HG03108 (cell line): ENCODE measurements at regions not wholly inside any gene's neighbourhood (a gene's known extent, or its start where the extent isn't known, plus 50 kb on each side); places are given as distances from the start of the nearest gene placed in this dataset.

Experiments
- ATAC-seq: cut with Tn5 transposase; IDR thresholded peaks from one replicate; pipeline ENCODE4 v1.9.1; 2021; ENCODE audit warnings: moderate library complexity; ENCODE audit not compliant: unreplicated experiment

GRCh38 chr11:81899156-81899555 lies 834.5 kb downstream of the FAM181B start:
- ATAC-seq, result no peak

GRCh38 chr11:81897639-81898038 lies 836.0 kb downstream of the FAM181B start:
- no peak for ATAC-seq

DNA sequence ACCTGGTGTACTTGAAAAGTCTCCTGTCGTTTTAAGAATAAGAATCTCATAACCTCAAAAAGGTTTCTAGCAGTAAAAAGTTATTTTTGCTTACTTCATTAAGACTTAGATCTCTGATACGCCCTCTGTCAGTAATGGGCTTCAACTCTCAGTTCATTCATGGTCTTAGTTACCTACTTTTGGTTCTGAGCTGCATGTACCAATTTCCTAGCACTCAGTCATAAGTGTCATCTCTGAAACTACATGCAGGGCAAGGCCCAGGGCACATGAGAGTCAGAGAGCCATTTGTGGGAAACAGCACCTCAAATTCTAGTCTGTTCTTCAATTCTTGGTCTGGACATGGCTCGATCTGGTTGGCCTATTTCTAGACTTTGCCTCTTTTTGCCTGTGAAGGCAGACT lies 838.4 kb downstream of the FAM181B start:
- ATAC-seq, result no peak

DNA sequence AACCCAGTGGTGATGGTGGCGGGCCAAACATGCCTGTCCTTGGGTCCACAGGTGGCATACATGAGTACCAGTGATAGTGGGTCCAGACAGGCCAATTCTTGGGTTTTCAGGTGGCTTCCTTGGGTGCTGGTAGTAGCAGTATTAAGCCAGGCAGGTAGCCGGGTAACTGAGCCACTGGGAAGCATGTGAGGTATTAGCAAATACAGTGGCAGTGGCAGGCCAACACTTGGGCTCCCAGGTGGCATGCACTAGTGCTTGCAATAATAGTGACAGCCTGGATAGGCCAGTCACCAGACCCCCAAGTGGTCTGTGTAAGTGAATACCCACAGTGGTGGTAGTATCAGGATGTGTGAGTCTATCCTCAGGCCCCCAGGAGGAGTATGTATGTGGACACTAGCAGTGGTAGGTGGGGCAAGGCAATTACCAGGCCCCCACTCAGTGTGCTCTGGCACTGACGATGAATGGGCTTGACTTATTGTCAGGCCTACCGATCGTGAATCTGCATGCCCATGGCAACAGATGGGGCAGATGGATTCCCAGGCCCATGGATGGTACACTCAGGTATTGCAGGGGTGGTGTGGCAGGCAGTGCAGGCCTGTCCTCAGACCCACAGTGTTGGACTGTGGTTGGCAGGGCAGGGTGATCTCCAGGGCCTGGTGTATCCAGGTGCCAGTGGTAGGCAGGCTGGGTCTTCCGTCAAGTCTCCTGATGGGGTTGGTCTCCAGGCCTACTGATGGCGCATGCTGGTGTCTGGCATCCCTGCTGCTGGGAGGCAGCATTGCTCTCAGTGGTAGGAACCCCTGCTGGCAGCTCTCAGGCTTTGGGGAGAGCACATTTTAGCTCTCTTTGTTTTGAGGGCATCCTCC lies 840.7 kb downstream of the FAM181B start:
- no peak for ATAC-seq

DNA sequence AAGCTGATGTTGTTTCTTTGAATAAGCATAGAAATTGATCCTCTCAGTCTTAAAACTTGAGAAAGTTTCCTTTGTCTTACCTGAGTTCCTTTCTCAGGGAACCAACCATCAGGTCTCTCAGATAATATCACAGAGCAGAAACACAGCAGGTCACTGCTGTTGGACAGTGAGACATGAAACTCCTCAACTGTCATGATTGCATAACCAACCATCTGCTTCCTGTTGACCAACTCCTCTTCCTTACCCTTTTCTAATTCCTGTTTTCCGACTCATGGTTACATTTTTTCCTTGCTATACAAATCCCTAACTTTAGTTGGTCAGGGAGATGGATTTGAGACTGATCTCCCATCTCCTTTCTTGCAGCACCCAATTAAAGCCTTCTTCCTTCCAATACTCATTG lies 845.3 kb downstream of the FAM181B start:
- ATAC-seq, result no peak

- no peak for ATAC-seq
Observed at GRCh38 chr11:81887671-81888070, 846.0 kb downstream of the FAM181B start.

- no peak for ATAC-seq
Observed at GRCh38 chr11:81886406-81887075, 847.1 kb downstream of the FAM181B start.

DNA sequence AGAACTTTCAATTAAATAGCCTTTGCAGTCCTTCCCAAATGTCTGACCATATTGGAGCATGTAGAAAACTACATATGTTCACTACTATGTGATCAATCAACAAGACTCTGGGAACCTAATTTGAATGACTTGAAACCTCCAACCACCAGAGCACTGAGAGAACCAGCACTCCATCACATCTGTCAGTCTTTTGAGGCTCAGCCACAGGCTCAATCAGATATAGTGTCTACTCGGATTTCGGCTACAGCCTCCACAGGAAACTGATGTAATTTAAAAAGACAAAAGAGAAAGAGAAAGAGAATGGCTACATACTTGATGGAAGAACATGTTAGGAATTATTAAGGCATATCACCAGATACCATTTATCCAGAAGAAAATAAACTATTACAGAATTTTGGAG lies 859.0 kb downstream of the FAM181B start:
- ATAC-seq, result peak; percentile 38

- ATAC-seq, result no peak
Observed at GRCh38 chr11:81870815-81871214, 862.8 kb downstream of the FAM181B start.

- ATAC-seq, result peak; percentile 54
Observed at GRCh38 chr11:81870066-81870412, 863.6 kb downstream of the FAM181B start.

DNA sequence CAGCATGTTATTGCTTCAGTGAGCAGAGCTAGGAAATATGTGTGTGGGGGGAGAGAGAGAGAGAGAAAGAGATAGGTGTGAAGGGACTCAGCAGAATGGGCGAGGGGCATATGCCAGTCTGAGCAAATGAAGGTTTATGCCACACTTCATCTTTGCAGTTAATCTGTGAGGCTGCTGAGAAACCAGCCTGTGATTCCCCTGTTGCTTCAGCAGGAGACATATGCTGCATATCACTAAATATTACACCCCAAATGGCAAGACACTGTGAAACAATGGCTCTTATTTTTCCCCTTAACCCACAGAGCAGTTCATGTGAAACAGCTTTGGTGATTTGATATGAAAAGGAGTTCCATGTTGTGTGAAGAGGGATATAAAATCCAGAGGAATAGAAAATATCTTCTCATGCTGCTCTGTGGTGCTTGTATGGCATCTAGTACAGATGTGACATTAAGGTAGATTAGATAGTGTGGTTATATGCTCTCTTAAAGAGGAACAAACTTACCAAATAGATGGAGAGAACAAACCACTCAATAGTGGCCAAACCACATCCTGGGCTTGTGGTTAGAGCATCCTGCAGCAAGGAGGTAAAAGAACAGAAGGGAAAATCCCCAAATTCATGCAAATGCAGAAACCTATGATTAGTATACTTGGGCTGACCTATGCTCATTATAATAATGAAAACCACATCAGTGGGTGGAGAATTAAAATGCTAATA lies 864.2 kb downstream of the FAM181B start:
- ATAC-seq, result peak; percentile 95

DNA sequence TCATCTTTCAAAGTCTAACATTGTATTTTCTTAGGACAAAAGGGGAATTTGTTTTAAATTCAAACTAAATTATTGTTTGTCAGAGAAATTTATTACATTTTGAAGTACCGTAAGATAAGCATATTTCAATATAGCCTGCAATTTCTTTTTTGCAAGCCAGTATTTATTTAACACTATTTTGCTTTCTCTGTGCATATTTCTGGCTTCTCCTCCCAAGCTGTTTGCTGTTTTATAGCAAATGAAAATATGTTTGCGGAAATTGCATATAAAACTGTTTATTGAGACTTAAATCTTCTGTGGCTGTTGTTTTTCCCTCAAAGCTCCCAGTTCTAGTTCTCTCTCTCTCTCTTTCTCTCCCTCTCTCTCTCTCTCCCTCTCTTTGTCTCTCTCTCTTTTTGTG lies 866.8 kb downstream of the FAM181B start:
- no peak for ATAC-seq

- no peak for ATAC-seq
Observed at GRCh38 chr11:81857386-81857785, 876.3 kb downstream of the FAM181B start.

DNA sequence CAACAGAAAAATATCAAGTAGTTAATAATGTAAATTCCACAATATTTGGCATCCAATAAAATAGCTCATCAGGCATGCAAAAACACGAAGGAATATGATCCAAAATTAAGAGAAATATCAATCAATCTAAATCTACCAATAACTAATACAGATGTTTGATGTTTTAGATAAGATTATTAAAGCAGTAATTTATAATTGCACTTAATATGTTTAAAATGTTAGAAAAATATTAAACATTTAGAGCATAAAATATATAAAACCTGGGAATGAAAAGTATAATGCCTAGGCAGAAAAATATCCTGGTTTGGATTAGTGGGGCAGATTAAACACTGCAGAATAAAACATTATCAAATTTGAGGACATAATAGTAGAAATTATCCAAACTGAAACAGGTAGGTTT lies 879.9 kb downstream of the FAM181B start:
- no peak for ATAC-seq

GRCh38 chr11:81852896-81853295 lies 880.8 kb downstream of the FAM181B start:
- ATAC-seq, result no peak

DNA sequence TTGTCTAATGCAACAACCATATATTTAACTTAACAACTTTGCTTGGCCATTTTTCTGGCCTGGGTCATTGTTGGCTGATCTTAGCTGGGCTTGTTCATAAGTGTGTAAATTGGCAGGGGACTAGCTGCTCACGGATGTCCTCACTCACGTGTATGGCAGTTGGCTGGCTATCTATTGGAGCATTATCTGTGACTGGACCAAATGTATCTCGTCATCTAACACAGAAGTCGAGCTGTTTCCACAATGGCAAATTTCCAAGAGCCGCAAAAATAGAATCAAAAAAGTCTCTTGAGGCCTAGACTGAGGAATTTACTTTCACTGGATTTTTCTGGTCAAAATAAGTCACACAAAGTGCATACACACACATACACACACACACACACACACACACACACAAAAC lies 893.3 kb downstream of the FAM181B start:
- no peak for ATAC-seq

DNA sequence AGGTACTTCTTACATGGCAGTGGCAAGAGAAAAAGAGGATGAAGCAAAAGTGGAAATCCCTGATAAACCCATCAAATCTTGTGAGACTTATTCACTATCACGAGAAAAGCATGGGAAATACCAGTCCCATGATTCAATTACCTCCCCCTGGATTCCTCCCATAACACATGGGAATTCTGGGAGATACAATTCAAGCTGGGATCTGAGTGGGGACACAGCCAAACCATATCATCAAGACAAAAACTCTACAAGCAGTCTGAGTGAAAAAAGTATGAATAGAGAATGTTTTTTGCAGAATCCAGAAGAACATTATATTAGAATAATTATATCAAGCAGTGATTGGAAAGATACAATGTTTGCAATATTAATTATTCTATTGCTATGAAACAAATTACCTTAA lies 893.7 kb downstream of the FAM181B start:
- ATAC-seq, result no peak

GRCh38 chr11:81839016-81839415 lies 894.6 kb downstream of the FAM181B start:
- ATAC-seq, result no peak

GRCh38 chr11:81829976-81830375 lies 903.7 kb downstream of the FAM181B start:
- no peak for ATAC-seq

DNA sequence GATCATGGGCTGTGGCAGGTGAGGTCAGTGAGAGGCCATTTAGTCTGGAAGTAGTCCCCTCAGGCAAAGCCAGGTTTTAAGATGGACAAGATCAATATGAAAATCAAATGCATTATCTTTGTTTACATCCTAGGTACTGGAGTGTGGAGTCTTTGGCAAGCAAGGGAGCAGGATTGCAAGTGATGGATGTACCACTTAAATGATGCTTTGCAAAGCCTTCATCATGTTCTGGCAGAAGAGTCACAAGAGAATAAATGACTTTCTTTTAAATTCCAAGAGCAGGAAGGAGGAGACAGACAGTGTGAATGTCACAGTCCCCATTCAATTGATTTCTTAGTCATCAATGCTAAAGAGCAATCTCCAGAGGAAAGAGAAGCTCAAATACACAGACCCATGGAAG lies 908.3 kb downstream of the FAM181B start:
- no peak for ATAC-seq

DNA sequence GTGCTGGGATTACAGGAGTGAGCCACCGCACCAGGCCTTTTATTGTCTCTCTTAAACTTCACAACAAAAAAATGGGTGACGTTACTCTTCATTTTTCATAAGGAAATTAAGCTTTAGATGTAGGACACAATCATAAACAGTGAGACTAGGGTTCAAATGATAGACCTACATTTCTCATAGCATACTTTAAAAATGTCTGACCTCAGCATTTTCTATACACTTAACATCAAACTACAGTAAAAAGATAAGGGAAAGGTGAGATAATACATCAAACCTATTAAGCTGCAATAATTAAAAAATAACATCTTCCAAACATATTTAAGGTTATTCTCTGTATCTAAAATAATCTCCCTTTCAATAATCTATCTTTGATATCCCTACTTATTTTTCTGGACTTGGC lies 914.2 kb downstream of the FAM181B start:
- no peak for ATAC-seq

- no peak for ATAC-seq
Observed at GRCh38 chr11:81804858-81805257, 928.8 kb downstream of the FAM181B start.
